ENCODE measurements at regions not wholly inside any gene's neighbourhood (a gene's known extent, or its start where the extent isn't known, plus 50 kb on each side); places are given as distances from the start of the nearest gene placed in this dataset.

- DNase-seq: no peak
Measured at GRCh38 chr4:65839164-65839931, 169.1 kb upstream of the EPHA5 start.

- no peak for DNase-seq
Measured at GRCh38 chr4:65834707-65835106, 164.4 kb upstream of the EPHA5 start.

- no peak for DNase-seq
Measured at GRCh38 chr4:65831828-65832227, 161.5 kb upstream of the EPHA5 start.

GRCh38 chr4:65825116-65825753 lies 154.9 kb upstream of the EPHA5 start:
- no peak for DNase-seq

- no peak for DNase-seq
Measured at GRCh38 chr4:65819192-65819591, 148.9 kb upstream of the EPHA5 start.

- DNase-seq: no peak
Measured at GRCh38 chr4:65805936-65806335, 135.6 kb upstream of the EPHA5 start.

- DNase-seq: no peak
Measured at GRCh38 chr4:65799513-65799912, 129.2 kb upstream of the EPHA5 start.

- DNase-seq: no peak
Measured at GRCh38 chr4:65798498-65799127, 128.3 kb upstream of the EPHA5 start.

GRCh38 chr4:65791812-65792308 lies 121.6 kb upstream of the EPHA5 start:
- DNase-seq: no peak

GRCh38 chr4:65791111-65791811 lies 121.0 kb upstream of the EPHA5 start:
- DNase-seq: no peak

GRCh38 chr4:65789805-65790204 lies 119.5 kb upstream of the EPHA5 start:
- no peak for DNase-seq

GRCh38 chr4:65789341-65789740 lies 119.1 kb upstream of the EPHA5 start:
- no peak for DNase-seq

GRCh38 chr4:65777270-65777669 lies 107.0 kb upstream of the EPHA5 start:
- DNase-seq: no peak

GRCh38 chr4:65773636-65774035 lies 103.3 kb upstream of the EPHA5 start:
- DNase-seq: no peak

- DNase-seq: no peak
Measured at GRCh38 chr4:65747386-65747785, 77.1 kb upstream of the EPHA5 start.

- no peak for DNase-seq
Measured at GRCh38 chr4:65738134-65738533, 67.8 kb upstream of the EPHA5 start.

GRCh38 chr4:65737672-65738071 lies 67.4 kb upstream of the EPHA5 start:
- DNase-seq: no peak

- no peak for DNase-seq
Measured at GRCh38 chr4:65724973-65725372, 54.7 kb upstream of the EPHA5 start.

All from activated T-cell treated with anti-CD3 and anti-CD28 coated beads, Interleukin-2, amount 50 U/mL, for 48 hours (primary cell).